Psoas muscle (tissue), 7 donors: ENCODE measurements at regions not wholly inside any gene's neighbourhood (a gene's known extent, or its start where the extent isn't known, plus 50 kb on each side); places are given as distances from the start of the nearest gene placed in this dataset.

Experiments
- ATAC-seq, 4 donors: fragments of 200-7000 bp; cut with Tn5 transposase; one replicate each; pipeline ENCODE4 v1.9.1; 2020; ENCODE audit warnings: moderate library complexity in 3 of 4, mild to moderate bottlenecking in 2 of 4
- DNase-seq, 2 donors: peaks; one replicate each; pipeline ENCODE4 v3.0.0-alpha.2; 2020
- H3K27ac ChIP-seq: fragments of 200-600 bp; one replicate; pipeline ENCODE4 v1.8.0; 2022
- H3K27me3 ChIP-seq, 3 donors: fragments of 200-600 bp in 1 of 3; one replicate each; pipeline versions ENCODE4 v1.6.1 to v1.8.0; 2013 to 2022; ENCODE audit warnings: low read length in 2 of 3, mild to moderate bottlenecking in 2 of 3, moderate library complexity in 1 of 3; ENCODE audit not compliant: insufficient read depth in 3 of 3
- H3K36me3 ChIP-seq, 2 donors: fragments of 200-600 bp in 1 of 2; one replicate each; pipeline versions ENCODE4 v1.6.1 to v1.8.0; 2013 to 2022; ENCODE audit warnings: low read depth in 1 of 2, mild to moderate bottlenecking in 1 of 2, moderate library complexity in 1 of 2; ENCODE audit not compliant: insufficient read depth in 1 of 2
- H3K4me1 ChIP-seq: fragments of 200-600 bp; one replicate; pipeline ENCODE4 v1.8.0; 2022
- H3K4me3 ChIP-seq: fragments of 200-600 bp; one replicate; pipeline ENCODE4 v1.8.0; 2022; ENCODE audit warnings: mild to moderate bottlenecking
- H3K9me3 ChIP-seq: fragments of 200-600 bp; one replicate; pipeline ENCODE4 v1.8.0; 2022
- WGBS, 3 donors: extraction: QIAGEN DNeasy Blood & Tissue Kit; methylation state at CpG; one replicate each; pipeline versions ENCODE4 v1.1.6 to v1.1.7; 2013; 5-methylcytosine and 5-hydroxymethylcytosine counted together
- intact Hi-C, 2 donors: fragments of 100-400 bp; cut with DNase I; formaldehyde crosslinking; loops; one replicate each; pipeline versions ENCODE4 v1.11.0 to v1.14.2; 2022
- TF ChIP-seq, protein P1 (sequence below): fragments of 200-600 bp; IDR thresholded peaks from one replicate; pipeline ENCODE4 v1.8.0; 2022; ENCODE audit warnings: antibody characterized with exemption
- donor health status: healthy with polysubstance abuse.
- donor health status: DM: no; HTN: no; CAD: no; lungs with moderate emphysema.
- donor health status: Bipolar disorder and iron deficiency.
- donor health status: healthy.
- donor health status: DM: yes; HTN: yes; CAD: no.
- donor health status: DM: no; HTN: no; CAD: no.
- donor health status: DM: yes; HTN: yes; CAD: no.

DNA sequence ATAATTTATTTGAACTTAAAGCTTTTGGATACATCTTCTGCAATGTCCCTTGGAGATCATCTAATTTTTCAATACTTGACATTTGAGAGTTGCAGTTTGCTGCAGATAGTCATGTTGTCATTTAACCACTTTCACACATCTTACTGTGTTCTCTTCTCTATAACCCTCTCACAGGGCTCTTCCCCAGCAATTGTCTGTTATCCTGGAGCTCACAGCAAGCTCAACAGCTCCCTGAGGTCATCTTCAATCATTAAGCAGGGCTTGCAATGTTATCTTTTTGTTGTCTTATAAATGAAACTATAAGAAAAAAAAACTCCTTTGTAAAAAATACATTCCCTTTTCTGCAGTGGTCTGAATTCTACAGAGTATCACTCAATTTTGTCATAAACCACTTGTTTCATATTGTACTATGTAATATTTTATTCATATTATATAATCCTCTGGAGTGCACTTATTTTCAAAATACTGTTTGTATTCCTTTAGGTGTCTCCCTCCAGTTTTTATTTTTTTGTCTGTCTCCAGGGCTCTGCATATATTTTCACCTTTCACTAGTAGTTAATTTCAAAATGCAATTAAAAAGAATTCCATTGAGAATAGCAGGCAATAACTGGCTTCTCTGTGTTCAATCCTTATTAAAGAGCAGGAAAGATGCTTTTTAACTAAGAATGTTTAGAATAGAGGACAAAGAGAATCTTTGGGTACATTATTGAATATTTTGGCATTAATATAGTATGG, 106.3 kb upstream of the ARSJ start:
- intact Hi-C loops = no loop called here
- Histone ChIP-seq H3K27me3 (no peaks in the 10 kb centered on the region), H3K27ac (no peak overlapping the region), H3K9me3 (no peaks in the 10 kb centered on the region), H3K4me1 (no peaks in the 10 kb centered on the region), H3K4me3 (no peak overlapping the region), H3K36me3 (no peaks in the 10 kb centered on the region)
- DNase-seq = no peak
- TF ChIP-seq, protein P1, sequence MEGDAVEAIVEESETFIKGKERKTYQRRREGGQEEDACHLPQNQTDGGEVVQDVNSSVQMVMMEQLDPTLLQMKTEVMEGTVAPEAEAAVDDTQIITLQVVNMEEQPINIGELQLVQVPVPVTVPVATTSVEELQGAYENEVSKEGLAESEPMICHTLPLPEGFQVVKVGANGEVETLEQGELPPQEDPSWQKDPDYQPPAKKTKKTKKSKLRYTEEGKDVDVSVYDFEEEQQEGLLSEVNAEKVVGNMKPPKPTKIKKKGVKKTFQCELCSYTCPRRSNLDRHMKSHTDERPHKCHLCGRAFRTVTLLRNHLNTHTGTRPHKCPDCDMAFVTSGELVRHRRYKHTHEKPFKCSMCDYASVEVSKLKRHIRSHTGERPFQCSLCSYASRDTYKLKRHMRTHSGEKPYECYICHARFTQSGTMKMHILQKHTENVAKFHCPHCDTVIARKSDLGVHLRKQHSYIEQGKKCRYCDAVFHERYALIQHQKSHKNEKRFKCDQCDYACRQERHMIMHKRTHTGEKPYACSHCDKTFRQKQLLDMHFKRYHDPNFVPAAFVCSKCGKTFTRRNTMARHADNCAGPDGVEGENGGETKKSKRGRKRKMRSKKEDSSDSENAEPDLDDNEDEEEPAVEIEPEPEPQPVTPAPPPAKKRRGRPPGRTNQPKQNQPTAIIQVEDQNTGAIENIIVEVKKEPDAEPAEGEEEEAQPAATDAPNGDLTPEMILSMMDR = no peak
- no peak for ATAC-seq

DNA sequence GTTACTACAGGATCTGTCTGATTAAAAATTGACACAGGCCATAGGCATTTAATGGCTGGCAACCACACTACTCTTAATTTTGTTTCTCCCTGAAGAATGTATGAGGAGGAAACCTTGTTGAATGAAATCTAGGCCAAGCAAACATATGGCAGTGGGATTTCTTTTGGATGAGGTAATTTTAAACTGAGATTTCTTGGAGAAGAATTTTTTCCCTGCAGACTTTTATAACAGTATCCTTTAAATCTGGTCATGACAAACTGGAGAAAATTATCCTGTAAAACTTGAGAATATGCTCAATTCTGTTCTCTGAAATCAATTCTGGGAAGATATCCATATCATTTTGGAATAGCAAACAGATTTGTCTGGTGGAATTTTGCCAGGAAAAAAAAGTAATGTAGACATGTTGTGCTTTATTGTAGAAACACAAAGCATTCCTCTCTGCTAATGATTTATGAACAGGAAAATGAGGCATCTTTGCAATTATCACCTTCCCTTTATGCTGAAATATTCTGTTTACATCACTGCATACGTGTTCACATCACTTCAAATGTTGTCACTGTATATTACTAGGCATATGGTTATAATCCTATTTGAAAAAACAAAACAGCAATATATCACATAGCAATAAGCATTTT, 108.3 kb upstream of the ARSJ start:
- Histone ChIP-seq H3K27me3 (no peaks in the 10 kb centered on the region), H3K27ac (no peak overlapping the region), H3K36me3 (no peaks in the 10 kb centered on the region), H3K4me3 (no peak overlapping the region), H3K9me3 (no peaks in the 10 kb centered on the region), H3K4me1 (no peaks in the 10 kb centered on the region)
- TF ChIP-seq, protein P1 = no peak
- WGBS, 3 donors = 37 to 44% (median 41%) methylated on average over 1 of the region's 1 CpG
- DNase-seq = no peak
- ATAC-seq = no peak
- intact Hi-C loops = no loop called here

DNA sequence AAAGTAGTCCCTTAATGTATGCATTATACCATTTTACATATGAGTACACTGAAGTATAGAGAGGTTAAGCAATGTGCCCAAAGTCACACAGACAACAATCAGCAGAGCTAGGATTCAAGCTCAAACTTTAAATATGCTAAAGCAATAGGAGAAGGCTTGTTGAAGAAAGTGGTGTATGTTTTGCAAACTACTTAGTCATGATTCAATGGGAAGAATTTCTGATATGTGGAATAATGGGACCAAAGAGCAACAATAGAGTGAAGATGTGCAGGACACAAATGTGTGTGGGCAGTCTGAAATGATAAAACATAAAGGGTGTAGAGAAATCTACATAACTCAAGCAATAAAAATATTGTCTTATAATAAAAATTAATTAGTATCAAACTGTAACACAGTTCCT, 109.0 kb upstream of the ARSJ start:
- Histone ChIP-seq H3K4me3 (no peak overlapping the region), H3K9me3 (no peaks in the 10 kb centered on the region), H3K27ac (no peak overlapping the region), H3K4me1 (no peaks in the 10 kb centered on the region), H3K27me3 (no peaks in the 10 kb centered on the region), H3K36me3 (no peaks in the 10 kb centered on the region)
- DNase-seq = no peak
- ATAC-seq = no peak
- TF ChIP-seq, protein P1 = no peak
- intact Hi-C loops = no loop called here

DNA sequence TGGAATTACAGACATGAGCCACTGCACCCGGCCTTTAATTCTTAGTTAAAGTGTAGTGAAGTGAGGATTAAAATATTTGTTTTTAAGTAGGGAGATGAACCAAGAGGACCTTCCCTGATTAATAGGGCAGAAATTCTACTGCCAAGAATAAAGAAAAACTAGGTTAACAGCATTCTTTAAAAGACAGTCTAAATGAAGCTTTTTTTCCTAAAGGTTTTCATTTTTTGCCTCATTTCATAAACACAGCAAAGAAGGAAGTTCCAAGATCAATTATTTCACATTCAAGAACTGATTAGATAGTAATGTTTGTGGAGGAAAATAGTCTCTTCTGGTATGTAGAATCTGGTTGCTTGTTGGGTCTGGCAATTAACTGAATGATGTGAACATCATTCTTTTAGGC, 112.1 kb upstream of the ARSJ start:
- H3K27me3 ChIP-seq = no peaks in the 10 kb centered on the region
- WGBS, 3 donors = 48 to 59% (median 55%) methylated on average over 1 of the region's 1 CpG
- no peaks in the 10 kb centered on the region for H3K36me3 ChIP-seq
- H3K4me1 ChIP-seq = no peaks in the 10 kb centered on the region
- no peaks in the 10 kb centered on the region for H3K9me3 ChIP-seq
- DNase-seq = no peak
- H3K4me3 ChIP-seq = no peak overlapping the region
- intact Hi-C loops = no loop called here
- H3K27ac ChIP-seq = no peak overlapping the region
- TF ChIP-seq, protein P1 = no peak
- ATAC-seq = no peak
